ENCODE measurements at regions not wholly inside any gene's neighbourhood (a gene's known extent, or its start where the extent isn't known, plus 50 kb on each side); places are given as distances from the start of the nearest gene placed in this dataset.

- TF ChIP-seq ELK1 (IDR thresholded peaks at IDR 0.05; ENCODE audit: borderline replicate concordance, low read depth, low read length) (no peak), MAFK (IDR thresholded peaks at IDR 0.05; ENCODE audit: low read depth, low read length) (peak; percentile 53)
- no peak for ATAC-seq (ENCODE audit: low read depth)
- H4K20me1 ChIP-seq (ENCODE audit: insufficient read depth, low read length) = no peaks in the 10 kb centered on the region
- CTCF ChIA-PET = no interaction called here
- no peaks in the 10 kb centered on the region for H3K27me3 ChIP-seq (ENCODE audit: control insufficient read depth, insufficient read depth, low read length)
- no peak overlapping the region for H2BK5ac ChIP-seq (ENCODE audit: low read depth, low read length, poor library complexity, severe bottlenecking)
- POLR2A ChIA-PET (ENCODE audit: unreplicated experiment) = no interaction called here
- no peak overlapping the region for H2AK9ac ChIP-seq (replicated peaks; ENCODE audit: low read depth, low read length, poor library complexity)
- WGBS, 2 experiments (ENCODE audit: extremely low coverage in 2 of 2, insufficient read length in 1 of 2) = 51% methylated on average over 2 of the region's 2 CpGs; no CpG with 5 or more reads in 1 of the 2 experiments
- no peak overlapping the region for H3K4ac ChIP-seq (ENCODE audit: low read depth, low read length)
- no peak overlapping the region for H4K5ac ChIP-seq (ENCODE audit: low read depth, low read length)
- H3K36me3 ChIP-seq (ENCODE audit: control insufficient read depth, insufficient read depth, low read length) = no peaks in the 10 kb centered on the region
- H3K79me1 ChIP-seq (ENCODE audit: low read depth in 1 of 2, low read length in 2 of 2) = no peaks in the 10 kb centered on the region
- in situ Hi-C loops (cut with MboI; ENCODE audit: low sequenced_read_pairs) = no loop called here
- H3K56ac ChIP-seq (ENCODE audit: extremely low read depth, insufficient read depth, low read length) = no peak overlapping the region
- no peak overlapping the region for H2BK20ac ChIP-seq (ENCODE audit: low read depth, low read length)
- no peak overlapping the region for H2BK15ac ChIP-seq (ENCODE audit: low read depth, low read length)
- no peak overlapping the region for H3K4me3 ChIP-seq (ENCODE audit: insufficient read depth, low read depth, low read length)
- no peak overlapping the region for H2BK120ac ChIP-seq (ENCODE audit: low read depth, low read length)
- no peak overlapping the region for H3K4me2 ChIP-seq (ENCODE audit: low read depth, low read length)
- no peak overlapping the region for H4K8ac ChIP-seq (ENCODE audit: low read depth in 2 of 2, low read length in 2 of 2)
- no peak overlapping the region for H2AFZ ChIP-seq (replicated peaks; ENCODE audit: low read length, poor library complexity)
- H3K27ac ChIP-seq (ENCODE audit: insufficient read depth, low read length) = no peak overlapping the region
- H3K14ac ChIP-seq (replicated peaks; ENCODE audit: low read depth, low read length) = no peak overlapping the region
- no peak overlapping the region for H3K18ac ChIP-seq (ENCODE audit: low read depth, low read length)
- DNase-seq = no peak
- dilution Hi-C loops (cut with HindIII; ENCODE audit: low sequenced_read_pairs, unreplicated experiment) = no loop called here
- BruUV-seq (replicated peaks) = no TSS peak
- no peak overlapping the region for H3K23ac ChIP-seq (ENCODE audit: low read depth, low read length)
- no peaks in the 10 kb centered on the region for H3K9me1 ChIP-seq (ENCODE audit: insufficient read depth, low read length)
- H3K9ac ChIP-seq (ENCODE audit: low read depth, low read length) = no peak overlapping the region
- no peaks in the 10 kb centered on the region for H3K4me1 ChIP-seq (ENCODE audit: control insufficient read depth, insufficient read depth, low read length)
- H4K91ac ChIP-seq (ENCODE audit: insufficient read depth, low read depth, low read length) = no peak overlapping the region
- H3K9me3 ChIP-seq (ENCODE audit: control insufficient read depth, insufficient read depth, low read length) = peaks cover 19% of the 10 kb centered on the region
- no peak overlapping the region for H2AK5ac ChIP-seq (ENCODE audit: low read depth, low read length)
- intact Hi-C loops (cut with micrococcal nuclease) = no loop called here
Measured at GRCh38 chr7:68491523-68492358, 1106.5 kb upstream of the AUTS2 start.

Measured in IMR-90 (cell line).